Spinal cord (tissue), 9 donors: ENCODE measurements at regions not wholly inside any gene's neighbourhood (a gene's known extent, or its start where the extent isn't known, plus 50 kb on each side); places are given as distances from the start of the nearest gene placed in this dataset.

Experiments used
- DNase-seq, 6 donors: peaks; one replicate each; pipeline versions ENCODE4 v3.0.0 to v3.0.0-alpha.2; 2013 to 2015; ENCODE audit warnings: low spot score in 6 of 6, low read depth in 4 of 6
- H3K27ac ChIP-seq: one replicate; pipeline ENCODE4 v1.5.1; 2013; ENCODE audit warnings: low read depth, low read length, control low read depth
- H3K27me3 ChIP-seq: one replicate; pipeline ENCODE4 v1.6.1; 2013; ENCODE audit warnings: low read length; ENCODE audit not compliant: control insufficient read depth, insufficient read depth
- H3K36me3 ChIP-seq: one replicate; pipeline ENCODE4 v1.6.1; 2013; ENCODE audit warnings: low read length; ENCODE audit not compliant: control insufficient read depth, insufficient read depth
- H3K4me1 ChIP-seq: one replicate; pipeline ENCODE4 v1.6.1; 2013; ENCODE audit warnings: low read length; ENCODE audit not compliant: control insufficient read depth, insufficient read depth
- H3K4me3 ChIP-seq: one replicate; pipeline ENCODE4 v1.5.1; 2013; ENCODE audit warnings: low read depth, low read length, control low read depth
- H3K9me3 ChIP-seq: one replicate; pipeline ENCODE4 v1.6.1; 2013; ENCODE audit warnings: low read length; ENCODE audit not compliant: control insufficient read depth, insufficient read depth
- WGBS: methylation state at CpG from one replicate; pipeline ENCODE4 v1.1.5; 2013; ENCODE audit warnings: missing lambda C conversion rate; ENCODE audit not compliant: insufficient coverage; 5-methylcytosine and 5-hydroxymethylcytosine counted together
- donor health status: healthy.

DNA sequence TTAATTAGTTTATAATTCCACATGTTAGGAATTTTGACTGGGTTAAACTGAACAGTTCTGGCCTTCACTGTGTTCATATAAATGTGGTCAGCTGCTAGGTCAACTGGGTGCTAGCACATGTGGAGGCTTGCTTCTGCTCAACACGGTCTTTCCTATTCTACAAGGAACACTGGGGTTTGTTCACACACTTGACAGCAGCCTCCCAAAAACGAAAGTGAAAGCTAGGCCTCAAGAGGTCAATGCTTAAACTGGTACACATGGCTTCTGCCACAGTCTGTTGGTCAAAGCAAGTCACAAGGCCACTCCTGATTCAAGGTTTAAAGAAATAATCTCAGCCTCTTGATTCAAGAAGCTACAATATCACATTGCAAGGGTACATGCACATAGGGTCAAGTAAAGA, 126.5 kb downstream of the QDPR start:
- no peak overlapping the region for H3K4me3 ChIP-seq
- H3K4me1 ChIP-seq: no peaks in the 10 kb centered on the region
- no peaks in the 10 kb centered on the region for H3K36me3 ChIP-seq
- 56% methylated on average over 2 of the region's 2 CpGs for WGBS
- H3K27ac ChIP-seq: no peak overlapping the region
- no peak for DNase-seq
- no peaks in the 10 kb centered on the region for H3K27me3 ChIP-seq
- no peaks in the 10 kb centered on the region for H3K9me3 ChIP-seq

DNA sequence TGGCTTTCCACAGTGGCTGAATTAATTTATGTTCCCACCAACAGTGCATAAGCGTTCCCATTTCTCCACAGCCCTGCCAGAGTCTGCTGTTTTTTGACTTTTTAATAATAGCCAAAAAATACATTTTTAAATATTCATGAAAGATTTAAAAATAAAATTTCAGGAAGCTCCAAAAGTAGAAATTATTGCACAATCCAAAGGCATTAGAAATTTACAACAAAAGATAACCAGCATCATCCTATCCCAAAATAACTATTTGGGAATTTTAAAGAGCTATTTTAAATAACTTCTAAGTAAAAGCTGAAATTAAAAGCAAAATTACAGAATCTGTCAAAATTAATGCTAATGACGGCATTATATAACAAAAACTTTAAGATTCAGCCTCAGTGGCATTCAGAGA, 131.5 kb downstream of the QDPR start:
- Histone ChIP-seq H3K4me1 (no peaks in the 10 kb centered on the region), H3K9me3 (no peaks in the 10 kb centered on the region), H3K27me3 (no peaks in the 10 kb centered on the region), H3K4me3 (no peak overlapping the region), H3K27ac (no peak overlapping the region), H3K36me3 (no peaks in the 10 kb centered on the region)
- WGBS: no CpG with 5 or more reads among the region's 2 CpGs
- no peak for DNase-seq

DNA sequence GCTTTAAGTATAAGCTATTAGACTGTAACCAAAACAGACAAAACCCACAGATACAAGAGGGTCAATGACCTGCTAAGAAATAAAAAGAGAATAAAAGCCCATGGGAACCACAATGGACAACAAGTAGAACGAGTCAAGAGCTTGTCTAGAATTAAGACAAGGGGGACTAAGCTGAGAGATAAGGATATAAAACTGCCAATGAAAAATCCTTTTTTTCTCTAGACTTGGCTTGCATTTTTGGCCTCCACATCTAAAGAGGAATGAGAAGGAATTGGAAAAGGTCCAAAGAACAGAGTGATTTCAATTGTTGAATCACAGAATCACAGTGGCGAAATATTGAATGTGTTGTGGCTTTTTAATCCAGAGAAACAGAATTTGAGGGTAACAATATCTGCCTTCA, 135.7 kb downstream of the QDPR start:
- no peak overlapping the region for H3K4me3 ChIP-seq
- 33% methylated on average over 1 of the region's 2 CpGs for WGBS
- DNase-seq: peak in 2 of 6 donors; percentile 17 to 70
- H3K27me3 ChIP-seq: no peaks in the 10 kb centered on the region
- no peaks in the 10 kb centered on the region for H3K36me3 ChIP-seq
- no peak overlapping the region for H3K27ac ChIP-seq
- H3K4me1 ChIP-seq: no peaks in the 10 kb centered on the region
- H3K9me3 ChIP-seq: no peaks in the 10 kb centered on the region

DNA sequence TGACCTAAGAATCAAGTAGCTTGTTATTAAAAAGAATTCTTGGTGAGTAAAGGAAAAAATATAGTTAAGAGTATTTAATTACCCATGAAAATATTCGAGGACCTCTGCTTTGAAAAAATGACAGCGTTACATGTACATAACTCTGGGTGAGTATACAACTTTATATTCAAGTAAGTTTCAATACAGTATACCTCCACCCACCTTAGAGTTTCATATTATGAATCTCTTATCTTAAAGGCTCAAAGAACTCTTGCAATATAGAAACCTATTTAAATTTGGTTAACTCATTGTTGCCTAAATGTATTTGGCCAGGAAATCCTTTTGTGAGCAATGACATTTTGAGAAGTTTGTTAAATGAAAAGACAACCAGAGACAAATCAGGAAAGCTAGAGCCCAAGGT, 138.2 kb downstream of the QDPR start:
- Histone ChIP-seq H3K27ac (no peak overlapping the region), H3K9me3 (no peaks in the 10 kb centered on the region), H3K27me3 (no peaks in the 10 kb centered on the region), H3K4me3 (no peak overlapping the region), H3K36me3 (no peaks in the 10 kb centered on the region), H3K4me1 (no peaks in the 10 kb centered on the region)
- WGBS: no CpG with 5 or more reads among the region's 2 CpGs
- no peak for DNase-seq

DNA sequence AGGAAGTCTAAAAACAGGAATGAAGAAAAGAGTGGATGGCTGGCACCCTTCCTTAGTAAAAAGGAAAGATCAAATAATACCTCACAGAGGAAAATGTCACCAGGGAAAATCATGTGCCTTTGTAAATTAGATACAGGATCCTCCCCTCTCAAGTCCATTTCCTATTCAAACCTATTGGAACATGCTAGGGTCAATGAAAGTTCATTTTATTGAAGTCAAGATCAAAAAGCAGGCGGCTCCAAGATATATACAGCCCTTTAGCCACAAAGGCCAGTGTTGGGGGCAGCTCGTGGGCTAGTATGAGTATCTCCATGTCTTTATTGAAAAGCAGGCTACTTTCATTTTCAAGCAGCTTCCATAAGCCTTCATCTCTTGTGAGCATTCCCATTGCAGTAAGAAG, 141.1 kb downstream of the QDPR start:
- no peak for DNase-seq
- H3K9me3 ChIP-seq: no peaks in the 10 kb centered on the region
- no CpG with 5 or more reads among the region's 2 CpGs for WGBS

DNA sequence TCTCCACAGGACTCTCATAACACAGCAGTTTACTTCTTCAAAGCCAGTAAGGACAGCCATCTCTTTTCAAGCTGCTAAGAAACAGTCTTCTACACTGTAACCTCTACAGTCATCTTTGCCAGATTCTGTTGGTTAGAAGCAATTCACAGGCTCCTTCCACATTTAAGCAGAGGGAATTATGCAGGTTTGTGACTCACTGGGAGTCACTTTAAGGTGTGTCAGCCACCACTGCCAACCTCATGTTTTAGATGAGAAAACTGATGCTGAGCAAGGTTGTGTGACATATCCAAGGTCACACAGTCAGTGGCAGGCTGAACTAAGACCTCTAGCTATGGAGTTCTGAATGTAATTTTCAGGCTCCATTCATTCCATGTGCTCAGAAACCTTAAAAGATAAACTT, 143.5 kb downstream of the QDPR start:
- Histone ChIP-seq H3K4me1 (no peaks in the 10 kb centered on the region), H3K27ac (no peak overlapping the region), H3K27me3 (no peaks in the 10 kb centered on the region), H3K9me3 (no peaks in the 10 kb centered on the region), H3K4me3 (no peak overlapping the region), H3K36me3 (no peaks in the 10 kb centered on the region)
- DNase-seq: no peak

More for the DNA sequence above, 141.1 kb downstream of the QDPR start:
- Histone ChIP-seq H3K27ac (no peak overlapping the region), H3K27me3 (no peaks in the 10 kb centered on the region), H3K4me3 (no peak overlapping the region), H3K4me1 (no peaks in the 10 kb centered on the region), H3K36me3 (no peaks in the 10 kb centered on the region)

DNA sequence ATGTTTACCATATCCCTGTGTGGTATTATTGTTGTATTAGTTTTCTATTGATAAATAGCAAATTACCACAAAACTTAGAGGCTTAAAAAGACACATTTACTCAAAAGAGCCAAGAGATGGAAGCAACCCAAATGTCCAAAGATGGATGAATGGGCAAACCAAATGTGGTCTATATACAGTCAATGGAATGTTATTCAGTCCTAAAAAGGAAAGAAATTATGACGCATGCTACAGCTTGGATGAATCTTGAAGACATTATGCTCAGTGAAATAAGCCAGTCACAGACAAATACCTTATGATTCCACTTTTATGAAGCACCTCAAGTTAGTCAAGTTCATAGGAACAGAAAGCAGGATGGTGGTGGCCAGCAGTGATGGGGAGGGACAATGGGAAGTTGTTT, 144.7 kb downstream of the QDPR start:
- Histone ChIP-seq H3K27ac (no peak overlapping the region), H3K27me3 (no peaks in the 10 kb centered on the region), H3K9me3 (no peaks in the 10 kb centered on the region), H3K4me1 (no peaks in the 10 kb centered on the region), H3K36me3 (no peaks in the 10 kb centered on the region), H3K4me3 (no peak overlapping the region)
- WGBS: no CpG with 5 or more reads among the region's 1 CpG
- DNase-seq: no peak

DNA sequence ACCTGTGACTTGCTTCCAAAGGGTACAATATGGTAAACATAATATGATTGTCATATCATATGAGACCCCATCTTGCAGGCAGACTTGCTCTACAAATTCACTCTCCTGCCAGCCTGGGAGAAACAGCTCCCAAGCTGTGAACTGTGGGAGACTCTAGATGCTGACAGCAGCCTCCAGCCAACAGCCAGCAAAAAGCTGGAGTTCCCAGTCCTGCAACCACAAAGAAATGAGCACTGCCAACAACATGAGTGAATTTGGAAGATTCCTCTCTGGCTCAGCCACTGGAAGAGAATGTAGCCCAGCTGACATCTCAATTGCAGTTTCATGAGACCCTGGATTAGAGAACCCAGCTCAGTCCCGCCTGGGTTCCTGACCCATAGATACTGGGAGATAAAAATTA, 145.4 kb downstream of the QDPR start:
- H3K9me3 ChIP-seq: no peaks in the 10 kb centered on the region
- H3K27me3 ChIP-seq: no peaks in the 10 kb centered on the region
- H3K36me3 ChIP-seq: no peaks in the 10 kb centered on the region
- peak in 1 of 6 donors; percentile 70 for DNase-seq
- no peak overlapping the region for H3K4me3 ChIP-seq
- no peaks in the 10 kb centered on the region for H3K4me1 ChIP-seq
- WGBS: no CpG with 5 or more reads among the region's 1 CpG
- no peak overlapping the region for H3K27ac ChIP-seq

DNA sequence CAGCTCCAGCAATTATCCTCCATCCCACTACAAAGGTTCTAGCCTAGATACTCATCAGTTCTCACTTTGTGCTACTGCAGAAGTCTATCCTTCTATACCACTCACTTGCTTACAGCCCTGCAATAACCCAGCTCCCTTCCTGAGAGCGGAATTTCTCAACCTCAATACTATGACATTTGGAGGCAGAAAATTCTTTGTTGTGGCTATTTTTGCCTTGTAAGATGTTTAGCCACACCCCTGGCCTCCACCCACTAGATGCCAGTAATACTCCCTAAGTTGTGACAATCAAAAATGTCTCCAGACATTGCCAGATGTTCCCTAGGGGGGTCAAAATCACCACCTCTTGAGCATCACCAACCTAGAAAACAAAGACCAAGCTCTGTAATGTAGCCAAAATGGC, 149.5 kb downstream of the QDPR start:
- no peak overlapping the region for H3K4me3 ChIP-seq
- DNase-seq: no peak
- no peaks in the 10 kb centered on the region for H3K27me3 ChIP-seq
- WGBS: no CpG with 5 or more reads among the region's 1 CpG
- H3K27ac ChIP-seq: no peak overlapping the region
- no peaks in the 10 kb centered on the region for H3K4me1 ChIP-seq
- H3K36me3 ChIP-seq: no peaks in the 10 kb centered on the region
- no peaks in the 10 kb centered on the region for H3K9me3 ChIP-seq

DNA sequence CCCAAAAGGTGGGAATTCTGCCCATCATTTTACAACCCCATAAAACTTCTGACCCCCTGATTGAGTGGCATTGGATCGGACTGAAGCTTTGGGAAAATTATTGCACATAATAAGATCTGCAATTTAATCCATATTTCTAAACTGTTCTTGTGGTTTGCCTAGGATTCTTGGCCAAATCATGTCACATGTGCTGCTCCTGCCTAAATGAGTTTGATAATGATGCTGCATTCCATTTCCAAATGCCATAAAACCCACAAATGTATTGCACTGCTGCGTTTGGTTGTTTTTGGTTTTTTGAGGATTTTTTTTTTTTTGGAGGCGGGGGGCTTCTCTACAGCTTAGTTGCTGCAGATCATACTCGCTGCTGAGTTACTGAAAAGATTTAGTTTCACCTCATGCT, 153.6 kb downstream of the QDPR start:
- H3K9me3 ChIP-seq: no peaks in the 10 kb centered on the region

More for the DNA sequence above, 153.6 kb downstream of the QDPR start:
- DNase-seq: no peak
- no peaks in the 10 kb centered on the region for H3K27me3 ChIP-seq
- no peaks in the 10 kb centered on the region for H3K36me3 ChIP-seq
- H3K4me1 ChIP-seq: no peaks in the 10 kb centered on the region
- H3K4me3 ChIP-seq: no peak overlapping the region
- H3K27ac ChIP-seq: no peak overlapping the region
- WGBS: no CpG with 5 or more reads among the region's 4 CpGs
